ENCODE measurements at regions not wholly inside any gene's neighbourhood (a gene's known extent, or its start where the extent isn't known, plus 50 kb on each side); places are given as distances from the start of the nearest gene placed in this dataset.
"Not testable (repeated sequence)": the region's sequence is repeated elsewhere in the genome, so short reads cannot be mapped to it uniquely, and the experiment has no call there.

DNA sequence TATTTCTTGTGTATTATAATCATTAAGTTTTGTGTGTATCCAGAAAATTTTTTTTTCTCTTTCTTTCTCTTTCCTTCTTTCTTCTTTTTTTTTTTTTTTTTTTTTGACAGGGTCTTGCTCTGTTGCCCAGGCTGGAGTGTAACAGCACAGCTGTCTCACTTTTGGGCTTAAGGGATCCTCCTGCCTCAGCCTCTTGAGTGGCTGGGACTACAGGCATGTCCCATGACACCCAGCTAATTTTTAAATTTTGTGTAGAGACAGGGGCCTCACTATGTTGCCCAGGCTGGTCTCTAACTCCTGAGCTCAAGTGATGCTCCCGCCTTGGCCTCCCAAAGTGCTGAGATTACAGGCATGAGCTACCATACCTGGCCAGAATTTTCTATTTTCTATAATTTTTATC is 120.2 kb upstream of the LDB2 start:
- not testable (repeated sequence) for DNase-seq

- no peak for DNase-seq
Measured at GRCh38 chr4:17018013-17018412, 119.6 kb upstream of the LDB2 start.

GRCh38 chr4:17013382-17014006 is 115.0 kb upstream of the LDB2 start:
- DNase-seq = no peak

GRCh38 chr4:17012451-17012850 is 114.0 kb upstream of the LDB2 start:
- no peak for DNase-seq

DNA sequence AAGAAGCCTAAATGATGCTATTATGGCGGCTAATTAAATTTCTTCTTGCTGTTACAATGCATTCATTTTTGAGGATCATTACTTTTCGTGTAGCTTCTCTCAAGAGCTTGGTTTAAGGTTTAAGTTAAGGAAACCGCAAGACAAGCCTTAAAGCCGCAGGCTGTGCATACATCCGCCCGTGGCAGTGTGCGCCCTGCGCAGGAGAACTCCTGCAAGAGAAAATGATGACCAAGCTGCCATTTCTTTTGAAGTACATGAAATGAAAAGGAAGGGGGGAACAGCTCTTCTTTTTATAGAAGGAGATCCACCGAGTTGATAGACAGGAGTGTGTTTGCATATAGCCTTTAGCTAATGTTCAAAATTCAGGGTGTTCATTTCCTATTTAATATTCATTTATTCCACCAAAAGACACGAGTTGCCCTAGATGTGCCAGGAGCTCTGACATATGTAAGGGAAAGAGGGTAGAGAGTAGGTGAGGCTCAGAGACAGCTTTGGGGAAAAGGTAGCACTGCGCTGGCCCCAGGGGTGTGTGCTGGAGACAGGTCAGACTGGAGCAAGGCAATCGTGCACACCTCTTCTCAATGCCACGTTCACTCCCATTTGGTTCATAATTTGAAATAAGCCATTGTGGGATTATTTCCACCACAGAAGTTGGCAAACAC is 112.1 kb upstream of the LDB2 start:
- DNase-seq = no peak

DNA sequence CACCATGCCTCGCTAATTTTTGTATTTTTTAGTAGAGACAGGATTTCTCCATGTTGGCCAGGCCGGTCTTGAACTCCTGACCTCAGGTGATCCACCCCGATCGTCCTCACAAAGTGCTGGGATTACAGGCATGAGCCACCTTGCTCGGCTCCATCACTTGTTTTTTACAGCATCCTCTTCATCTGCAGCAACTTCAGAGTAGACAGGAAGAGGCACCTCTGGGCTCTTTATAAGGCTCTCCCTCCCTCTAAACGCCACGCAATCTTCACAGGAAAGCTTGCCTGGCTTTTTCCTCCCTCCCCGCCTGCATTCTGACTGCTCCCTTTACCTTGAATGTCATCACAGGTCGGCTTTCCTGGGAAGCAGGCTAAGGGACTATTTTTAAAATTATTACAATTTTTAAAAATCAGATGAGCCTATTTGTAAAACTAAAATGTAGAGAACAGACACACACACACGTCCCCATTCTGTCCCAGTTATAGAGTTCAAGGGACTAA is 111.5 kb upstream of the LDB2 start:
- DNase-seq = no peak

- no peak for DNase-seq
Measured at GRCh38 chr4:17008834-17009345, 110.4 kb upstream of the LDB2 start.

DNA sequence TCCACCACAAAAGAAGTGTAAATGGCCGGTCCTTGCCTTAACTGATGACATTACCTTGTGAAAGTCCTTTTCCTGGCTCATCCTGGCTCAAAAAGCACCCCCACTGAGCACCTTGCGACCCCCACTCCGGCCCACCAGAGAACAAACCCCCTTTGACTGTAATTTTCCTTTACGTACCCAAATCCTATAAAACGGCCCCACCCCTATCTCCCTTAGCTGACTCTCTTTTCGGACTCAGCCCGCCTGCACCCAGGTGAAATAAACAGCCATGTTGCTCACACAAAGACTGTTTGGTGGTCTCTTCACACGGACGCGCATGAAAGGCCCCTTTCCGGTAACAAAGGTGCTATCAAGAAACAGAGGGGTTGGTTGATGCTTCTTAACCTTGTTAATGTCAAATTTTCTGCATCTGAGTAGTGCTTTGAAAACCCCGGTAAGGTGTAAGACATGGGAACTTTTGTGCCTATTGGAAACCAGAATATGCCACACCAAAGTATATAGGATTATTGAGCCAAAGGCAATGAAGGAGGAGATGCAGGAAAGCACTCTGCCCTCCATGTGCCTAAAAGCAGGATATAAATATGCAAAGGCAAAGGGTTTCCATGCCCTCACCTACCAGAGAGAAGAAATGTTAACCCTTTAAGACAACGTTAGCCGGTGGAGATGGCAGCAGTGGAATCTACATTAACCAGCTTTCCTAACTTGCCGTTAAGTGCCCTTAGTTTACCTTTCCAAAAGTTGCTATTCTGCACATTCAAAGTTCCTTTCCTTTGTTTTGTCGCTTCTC is 105.4 kb upstream of the LDB2 start:
- not testable (repeated sequence) for DNase-seq

GRCh38 chr4:16995451-16995850 is 97.0 kb upstream of the LDB2 start:
- DNase-seq = no peak

- no peak for DNase-seq
Measured at GRCh38 chr4:16993956-16994840, 95.8 kb upstream of the LDB2 start.

- no peak for DNase-seq
Measured at GRCh38 chr4:16992566-16993225, 94.3 kb upstream of the LDB2 start.

DNA sequence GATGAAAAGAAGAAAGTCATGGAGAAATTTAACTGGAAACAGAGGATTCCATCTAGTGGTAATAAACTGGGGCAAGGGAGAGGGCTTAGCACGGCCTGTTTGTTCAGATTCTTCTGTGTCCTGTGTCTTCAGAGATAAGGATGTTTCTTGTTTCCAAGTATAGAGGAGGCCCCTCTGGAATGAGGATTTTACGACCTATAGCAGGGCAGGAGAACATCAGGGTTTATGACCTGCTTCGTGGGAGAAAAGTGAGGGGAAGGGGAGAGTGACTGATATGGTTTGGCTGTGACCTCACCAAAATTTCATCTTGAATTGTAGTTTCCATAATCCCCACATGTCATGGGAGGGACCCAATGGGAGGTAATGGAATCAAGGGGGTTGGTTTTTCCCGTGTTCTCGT is 93.0 kb upstream of the LDB2 start:
- DNase-seq = no peak

GRCh38 chr4:16989371-16989770 is 90.9 kb upstream of the LDB2 start:
- no peak for DNase-seq

DNA sequence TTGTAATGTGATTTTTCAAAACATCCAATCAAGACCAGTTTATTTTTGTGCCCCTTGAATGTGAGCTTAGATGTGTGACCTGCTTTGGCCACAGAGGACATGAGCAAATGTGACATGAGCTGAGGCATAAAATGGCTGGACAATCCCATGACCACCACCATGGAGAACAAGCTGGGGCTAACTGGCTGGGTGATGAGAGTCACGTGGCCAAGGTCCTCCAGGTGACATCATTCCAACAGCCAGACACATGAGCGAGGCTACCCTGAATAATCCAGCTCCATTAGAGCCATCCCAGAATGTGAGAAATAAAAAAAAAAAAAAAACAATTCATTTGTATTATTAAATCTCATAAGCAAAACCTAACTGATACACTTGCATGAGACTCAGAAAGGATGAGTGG is 90.4 kb upstream of the LDB2 start:
- DNase-seq = no peak

DNA sequence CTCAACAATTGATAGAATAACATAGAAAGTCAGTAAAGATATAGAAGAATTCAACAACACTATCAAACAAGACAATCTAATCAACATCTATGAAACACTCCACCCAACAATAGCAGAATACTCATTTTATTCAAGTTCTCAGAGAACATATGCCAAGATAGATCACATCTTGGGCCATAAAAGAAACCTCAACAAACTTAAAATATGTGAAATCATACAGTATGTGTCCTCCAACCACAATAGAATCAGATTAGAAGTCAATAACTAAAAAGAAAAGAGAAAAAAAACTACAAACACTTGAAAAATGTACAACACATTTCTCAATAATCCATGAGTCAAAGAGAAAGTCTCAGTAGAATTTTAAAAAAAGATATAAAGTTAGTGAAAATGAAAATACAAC is 78.6 kb upstream of the LDB2 start:
- no peak for DNase-seq

- no peak for DNase-seq
Measured at GRCh38 chr4:16969696-16970135, 71.3 kb upstream of the LDB2 start.

DNA sequence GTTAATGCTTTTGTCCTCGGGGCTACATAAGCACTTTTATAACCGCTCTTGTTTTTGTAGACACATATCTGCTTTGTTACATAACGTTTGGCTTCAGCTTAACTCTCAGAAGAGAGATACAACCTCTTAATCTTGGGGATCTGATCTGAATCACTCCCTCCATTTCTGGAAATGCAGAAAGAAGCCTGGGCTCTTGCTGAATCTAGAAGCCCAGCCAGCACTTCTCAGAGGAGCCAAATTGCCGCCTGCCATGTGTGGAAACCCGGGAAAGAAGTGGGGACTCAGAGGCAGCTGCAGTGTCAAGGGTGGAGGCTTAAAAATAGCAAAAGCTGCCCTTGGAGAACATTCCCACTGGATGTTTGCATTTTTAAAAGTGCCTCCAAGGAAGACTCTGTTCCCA is 69.3 kb upstream of the LDB2 start:
- peak in 1 of 56 donors; percentile 1 for DNase-seq

- DNase-seq = no peak
Measured at GRCh38 chr4:16959305-16959704, 60.9 kb upstream of the LDB2 start.

GRCh38 chr4:16952896-16953630 is 54.6 kb upstream of the LDB2 start:
- DNase-seq = no peak

GRCh38 chr4:16952462-16952871 is 54.0 kb upstream of the LDB2 start:
- DNase-seq = no peak
